Tibial artery (tissue), 4 donors: ENCODE measurements at regions not wholly inside any gene's neighbourhood (a gene's known extent, or its start where the extent isn't known, plus 50 kb on each side); places are given as distances from the start of the nearest gene placed in this dataset.
"Not testable (repeated sequence)": the region's sequence is repeated elsewhere in the genome, so short reads cannot be mapped to it uniquely, and the experiment has no call there.

ENCODE experiments used
- DNase-seq, 2 donors: peaks; one replicate each; pipeline ENCODE4 v3.0.0-alpha.2; 2019
- H3K27ac ChIP-seq, 2 donors: fragments of 200-600 bp; sonication (generic) in 1 of 2; 1 replicate in 1 of 2; 2 replicates in 1 of 2; pipeline ENCODE4 v1.5.1; 2018 to 2019; ENCODE audit warnings: mild to moderate bottlenecking in 1 of 2
- H3K27me3 ChIP-seq, 2 donors: fragments of 200-600 bp; sonication (generic) in 1 of 2; one replicate each; pipeline versions ENCODE4 v1.5.1 to v1.6.0; 2016 to 2019
- H3K36me3 ChIP-seq, 3 donors: fragments of 200-600 bp; sonication (generic) in 2 of 3; one replicate each; pipeline ENCODE4 v1.5.1; 2016 to 2019; ENCODE audit warnings: mild to moderate bottlenecking in 2 of 3
- H3K4me1 ChIP-seq, 4 donors: fragments of 200-600 bp; sonication (generic) in 2 of 4; 1 replicate in 3 of 4; 2 replicates in 1 of 4; pipeline ENCODE4 v1.5.1; 2016 to 2019
- H3K4me3 ChIP-seq, 2 donors: fragments of 200-600 bp; sonication (generic) in 1 of 2; 1 replicate in 1 of 2; 2 replicates in 1 of 2; pipeline ENCODE4 v1.5.1; 2018 to 2019; ENCODE audit warnings: mild to moderate bottlenecking in 2 of 2
- H3K9me3 ChIP-seq, 3 donors: fragments of 200-600 bp; sonication (generic) in 1 of 3; one replicate each; pipeline ENCODE4 v1.5.1; 2016 to 2019
- intact Hi-C: fragments of 100-400 bp; cut with DNase I; formaldehyde crosslinking; loops from one replicate; pipeline ENCODE4 v1.15.0; 2023; ENCODE audit warnings: low total_unique reads
- TF ChIP-seq, protein P1 (sequence below), 2 experiments: fragments of 200-600 bp in 1 of 2; fragments of 450-650 bp in 1 of 2; IDR thresholded peaks; one replicate each; pipeline ENCODE4 v1.5.1; 2017 to 2019; ENCODE audit warnings: antibody characterized with exemption in 2 of 2, mild to moderate bottlenecking in 1 of 2, moderate library complexity in 1 of 2

DNA sequence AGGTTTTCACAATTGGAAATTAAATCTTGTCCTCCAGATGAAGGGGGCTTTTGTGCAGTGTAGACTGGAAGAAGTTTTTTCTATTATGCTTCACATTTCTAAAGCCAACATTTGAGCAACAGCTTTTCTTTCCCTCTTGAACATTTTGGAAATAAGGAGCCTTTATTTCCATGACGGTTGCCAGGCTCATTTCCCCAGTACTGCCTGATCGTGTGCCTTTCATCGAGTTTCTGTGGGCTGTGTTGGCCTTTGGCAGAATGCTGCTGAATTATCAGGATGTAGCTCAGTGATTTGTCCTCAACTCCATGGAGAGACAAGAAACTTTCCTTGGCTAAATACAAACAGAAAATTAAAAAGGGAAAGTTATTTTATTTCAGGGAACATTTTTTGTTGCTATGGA is 314.8 kb upstream of the LRRC3B start:
- H3K4me3 ChIP-seq = no peak overlapping the region
- no peak for DNase-seq
- TF ChIP-seq, protein P1, sequence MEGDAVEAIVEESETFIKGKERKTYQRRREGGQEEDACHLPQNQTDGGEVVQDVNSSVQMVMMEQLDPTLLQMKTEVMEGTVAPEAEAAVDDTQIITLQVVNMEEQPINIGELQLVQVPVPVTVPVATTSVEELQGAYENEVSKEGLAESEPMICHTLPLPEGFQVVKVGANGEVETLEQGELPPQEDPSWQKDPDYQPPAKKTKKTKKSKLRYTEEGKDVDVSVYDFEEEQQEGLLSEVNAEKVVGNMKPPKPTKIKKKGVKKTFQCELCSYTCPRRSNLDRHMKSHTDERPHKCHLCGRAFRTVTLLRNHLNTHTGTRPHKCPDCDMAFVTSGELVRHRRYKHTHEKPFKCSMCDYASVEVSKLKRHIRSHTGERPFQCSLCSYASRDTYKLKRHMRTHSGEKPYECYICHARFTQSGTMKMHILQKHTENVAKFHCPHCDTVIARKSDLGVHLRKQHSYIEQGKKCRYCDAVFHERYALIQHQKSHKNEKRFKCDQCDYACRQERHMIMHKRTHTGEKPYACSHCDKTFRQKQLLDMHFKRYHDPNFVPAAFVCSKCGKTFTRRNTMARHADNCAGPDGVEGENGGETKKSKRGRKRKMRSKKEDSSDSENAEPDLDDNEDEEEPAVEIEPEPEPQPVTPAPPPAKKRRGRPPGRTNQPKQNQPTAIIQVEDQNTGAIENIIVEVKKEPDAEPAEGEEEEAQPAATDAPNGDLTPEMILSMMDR (IDR thresholded peaks at IDR 0.05) = no peak
- H3K36me3 ChIP-seq = no peaks in the 10 kb centered on the region
- intact Hi-C loops = no loop called here
- H3K27ac ChIP-seq = no peak overlapping the region
- no peaks in the 10 kb centered on the region for H3K4me1 ChIP-seq
- H3K9me3 ChIP-seq = peaks cover 0 to 10% (median 0%) of the 10 kb centered on the region in 3 donors
- H3K27me3 ChIP-seq = no peaks in the 10 kb centered on the region

DNA sequence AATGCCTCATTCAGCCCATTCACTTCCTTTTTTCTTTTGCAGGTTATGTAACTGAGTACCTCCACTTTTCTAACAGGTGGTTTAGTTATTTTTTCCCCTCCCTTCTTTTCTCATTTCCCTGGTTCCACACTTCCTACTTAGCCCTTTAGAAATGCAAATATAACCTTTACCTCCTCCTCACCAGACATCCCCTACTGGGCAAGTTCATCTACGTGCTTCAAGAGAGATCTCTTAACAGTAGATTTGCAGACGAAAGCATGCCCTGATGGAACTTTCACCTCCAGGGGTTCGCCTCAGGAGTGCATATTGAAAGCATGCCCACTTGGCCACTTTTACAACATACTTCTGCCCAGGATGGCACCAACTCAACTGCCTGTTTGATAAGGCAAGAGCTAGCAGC is 314.1 kb upstream of the LRRC3B start:
- intact Hi-C loops = no loop called here
- H3K27me3 ChIP-seq = no peaks in the 10 kb centered on the region
- no peak for DNase-seq

DNA sequence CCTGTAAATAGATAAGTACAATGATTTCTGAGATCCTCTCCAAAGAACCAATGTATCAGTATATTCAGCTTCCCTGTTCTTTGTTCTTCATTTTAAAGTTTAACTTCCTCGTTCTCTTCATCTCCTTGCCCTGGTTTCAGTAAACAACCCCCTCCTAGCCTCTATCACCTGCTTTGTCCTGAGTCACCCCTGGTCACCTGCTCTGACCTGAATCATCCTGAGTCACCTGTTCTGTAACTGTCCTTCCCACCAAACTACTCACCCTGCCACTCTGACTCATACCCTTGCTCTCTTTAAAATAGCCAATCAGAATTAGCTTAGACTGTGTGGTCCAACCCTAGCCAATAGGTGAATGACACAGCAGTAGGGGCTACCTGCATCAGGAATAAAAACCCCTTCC is 313.0 kb upstream of the LRRC3B start:
- H3K27ac ChIP-seq, DNase-seq, H3K4me3 ChIP-seq, H3K27me3 ChIP-seq, H3K4me1 ChIP-seq, H3K36me3 ChIP-seq, intact Hi-C loops: not testable (repeated sequence)
- peaks cover 0 to 10% (median 0%) of the 10 kb centered on the region in 3 donors for H3K9me3 ChIP-seq

More for the DNA sequence above, 314.1 kb upstream of the LRRC3B start:
- Histone ChIP-seq H3K4me3 (no peak overlapping the region), H3K27ac (no peak overlapping the region), H3K36me3 (no peaks in the 10 kb centered on the region), H3K9me3 (peaks cover 0 to 10% (median 0%) of the 10 kb centered on the region in 3 donors), H3K4me1 (no peaks in the 10 kb centered on the region)
- TF ChIP-seq, protein P1 (IDR thresholded peaks at IDR 0.05) = no peak

DNA sequence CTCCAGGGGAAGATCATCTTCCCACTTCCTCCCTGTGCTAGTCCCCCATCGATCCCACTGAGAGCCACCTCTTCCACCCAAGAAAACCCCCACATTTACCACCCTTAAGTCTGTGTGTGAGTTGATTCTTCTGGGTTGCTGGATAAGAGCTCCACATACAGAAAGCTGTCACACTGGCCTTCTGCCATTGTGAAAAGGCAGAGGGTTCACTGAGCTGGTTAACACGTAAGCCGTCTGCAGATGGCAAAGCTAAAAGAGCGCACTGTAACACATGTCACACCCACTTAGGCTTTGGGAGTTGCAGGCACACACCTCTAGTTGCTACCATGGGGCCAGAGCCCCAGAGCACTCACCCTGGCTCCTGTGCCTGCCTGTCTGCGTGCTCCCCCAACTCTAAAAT is 309.8 kb upstream of the LRRC3B start:
- intact Hi-C loops = no loop called here
- H3K27ac ChIP-seq = no peak overlapping the region

DNA sequence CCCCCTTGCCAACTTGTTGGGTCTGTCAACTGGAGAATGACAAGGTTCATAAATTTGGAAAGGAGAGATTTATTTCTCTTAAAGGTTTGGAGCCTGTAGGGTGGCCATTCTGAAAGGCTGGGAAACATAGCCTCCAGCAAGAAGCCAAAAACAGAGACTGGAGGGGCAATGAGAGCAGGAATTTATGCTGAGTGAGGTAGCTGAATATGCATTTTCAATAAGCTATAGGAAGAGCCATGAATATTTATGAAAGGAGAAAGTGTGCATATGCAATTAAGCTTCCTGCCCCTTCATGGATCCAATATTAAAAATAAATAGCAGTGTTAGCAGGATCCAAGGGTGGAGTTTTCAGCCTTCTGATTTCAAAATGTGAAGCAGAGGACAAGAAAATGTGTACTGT is 306.1 kb upstream of the LRRC3B start:
- Histone ChIP-seq H3K9me3 (no peaks in the 10 kb centered on the region), H3K4me1 (no peaks in the 10 kb centered on the region), H3K36me3 (no peaks in the 10 kb centered on the region), H3K27me3 (no peaks in the 10 kb centered on the region), H3K27ac (no peak overlapping the region), H3K4me3 (no peak overlapping the region)
- TF ChIP-seq, protein P1 (IDR thresholded peaks at IDR 0.05) = no peak
- intact Hi-C loops = no loop called here
- DNase-seq = no peak

More for the DNA sequence above, 309.8 kb upstream of the LRRC3B start:
- Histone ChIP-seq H3K4me1 (no peaks in the 10 kb centered on the region), H3K4me3 (no peak overlapping the region), H3K9me3 (peaks cover 0 to 10% (median 0%) of the 10 kb centered on the region in 3 donors), H3K27me3 (no peaks in the 10 kb centered on the region), H3K36me3 (no peaks in the 10 kb centered on the region)
- DNase-seq = no peak
- TF ChIP-seq, protein P1 (IDR thresholded peaks at IDR 0.05) = no peak

DNA sequence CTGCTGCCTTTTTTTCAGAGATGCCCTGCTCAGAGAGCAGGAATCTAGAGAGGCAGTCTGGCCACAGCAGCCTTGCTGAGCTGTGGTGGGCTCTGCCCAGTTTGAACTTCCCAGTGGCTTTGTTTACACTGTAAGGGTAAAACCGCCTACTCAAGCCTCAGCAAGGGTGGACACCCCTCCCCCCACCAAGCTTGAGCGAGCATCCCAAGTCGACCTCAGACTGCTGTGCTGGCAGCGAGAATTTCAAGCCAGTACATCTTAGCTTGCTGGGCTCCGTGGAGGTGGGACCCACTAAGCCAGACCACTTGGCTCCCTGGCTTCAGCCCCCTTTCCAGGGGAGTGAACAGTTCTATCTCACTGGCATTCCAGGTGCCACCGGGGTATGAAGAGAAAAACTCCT is 298.8 kb upstream of the LRRC3B start:
- DNase-seq, H3K27me3 ChIP-seq, H3K4me3 ChIP-seq, H3K36me3 ChIP-seq, H3K4me1 ChIP-seq, intact Hi-C loops, H3K27ac ChIP-seq, H3K9me3 ChIP-seq: not testable (repeated sequence)

DNA sequence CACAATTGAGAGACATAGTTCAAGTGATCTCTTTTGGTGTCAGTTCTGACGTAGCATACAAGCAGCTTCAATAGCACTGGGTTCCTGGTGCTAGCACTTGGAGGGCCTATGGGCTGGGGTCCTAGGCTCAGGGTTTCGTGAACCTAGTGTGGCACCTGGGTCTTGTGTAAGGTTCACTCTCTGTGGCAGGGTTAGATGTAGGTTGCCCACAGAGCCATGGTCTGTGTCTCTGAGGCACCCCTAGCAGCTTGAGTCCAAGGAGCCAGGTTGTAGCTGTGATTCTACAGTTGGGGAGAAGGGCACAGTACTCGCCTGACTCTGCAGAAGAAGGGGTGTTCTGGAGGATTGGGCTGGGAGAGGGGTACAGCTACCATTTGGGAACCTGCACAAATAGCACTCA is 282.6 kb upstream of the LRRC3B start:
- Histone ChIP-seq H3K4me1 (no peaks in the 10 kb centered on the region), H3K27ac (no peak overlapping the region), H3K9me3 (no peaks in the 10 kb centered on the region), H3K27me3 (no peaks in the 10 kb centered on the region), H3K4me3 (no peak overlapping the region), H3K36me3 (no peaks in the 10 kb centered on the region)
- no peak for DNase-seq
- intact Hi-C loops = no loop called here
- TF ChIP-seq, protein P1 (IDR thresholded peaks at IDR 0.05) = no peak
